ENCODE measurements at regions not wholly inside any gene's neighbourhood (a gene's known extent, or its start where the extent isn't known, plus 50 kb on each side); places are given as distances from the start of the nearest gene placed in this dataset.

GRCh38 chr6:167648501-167649278 is 178.0 kb upstream of the AFDN start:
- TF ChIP-seq POLR2A (IDR thresholded peaks at IDR 0.05) (no peak), CTCF (IDR thresholded peaks at IDR 0.05) (no peak)
